Activated CD4-positive, alpha-beta T cell treated with anti-CD3 and anti-CD28 coated beads for 24 hours (primary cell): ENCODE measurements at regions not wholly inside any gene's neighbourhood (a gene's known extent, or its start where the extent isn't known, plus 50 kb on each side); places are given as distances from the start of the nearest gene placed in this dataset.

Experiments used
- DNase-seq, 2 donors: peaks; one replicate each; pipeline ENCODE4 v3.0.0-alpha.2; 2020; ENCODE audit warnings: low read depth in 2 of 2

- DNase-seq = no peak
Observed at GRCh38 chr13:73625562-73626339, 508.5 kb downstream of the KLF12 start.

- no peak for DNase-seq
Observed at GRCh38 chr13:73623281-73623680, 510.9 kb downstream of the KLF12 start.

GRCh38 chr13:73622381-73622780, 511.8 kb downstream of the KLF12 start:
- no peak for DNase-seq

- no peak for DNase-seq
Observed at GRCh38 chr13:73618275-73618865, 515.8 kb downstream of the KLF12 start.

- no peak for DNase-seq
Observed at GRCh38 chr13:73616861-73617260, 517.3 kb downstream of the KLF12 start.

- no peak for DNase-seq
Observed at GRCh38 chr13:73610799-73611592, 523.2 kb downstream of the KLF12 start.

- no peak for DNase-seq
Observed at GRCh38 chr13:73608711-73609485, 525.3 kb downstream of the KLF12 start.

GRCh38 chr13:73608157-73608516, 526.1 kb downstream of the KLF12 start:
- DNase-seq = no peak

- DNase-seq = no peak
Observed at GRCh38 chr13:73607489-73608156, 526.6 kb downstream of the KLF12 start.

GRCh38 chr13:73603646-73604045, 530.6 kb downstream of the KLF12 start:
- no peak for DNase-seq

GRCh38 chr13:73602295-73602694, 531.9 kb downstream of the KLF12 start:
- no peak for DNase-seq

GRCh38 chr13:73601708-73602107, 532.5 kb downstream of the KLF12 start:
- DNase-seq = no peak

GRCh38 chr13:73599232-73600128, 534.7 kb downstream of the KLF12 start:
- DNase-seq = no peak

- DNase-seq = no peak
Observed at GRCh38 chr13:73598020-73598712, 536.0 kb downstream of the KLF12 start.

GRCh38 chr13:73596382-73596781, 537.6 kb downstream of the KLF5 start:
- no peak for DNase-seq

- DNase-seq = no peak
Observed at GRCh38 chr13:73593199-73593765, 534.5 kb downstream of the KLF5 start.

- no peak for DNase-seq
Observed at GRCh38 chr13:73591861-73592260, 533.1 kb downstream of the KLF5 start.

GRCh38 chr13:73590795-73591194, 532.0 kb downstream of the KLF5 start:
- DNase-seq = no peak

GRCh38 chr13:73585236-73585635, 526.4 kb downstream of the KLF5 start:
- no peak for DNase-seq
